GM23338 (cell line): ENCODE measurements at regions not wholly inside any gene's neighbourhood (a gene's known extent, or its start where the extent isn't known, plus 50 kb on each side); places are given as distances from the start of the nearest gene placed in this dataset.

Source experiments
- ATAC-seq: fragments of 200-7000 bp; cut with Tn5 transposase; 3 replicates; pipeline ENCODE4 v1.9.1; 2020
- DNase-seq: peaks from one replicate; pipeline ENCODE4 v3.0.0-alpha.2; 2015; ENCODE audit warnings: low spot score
- H2AFZ ChIP-seq: fragments of 200-600 bp; sonication (generic); 2 replicates; pipeline ENCODE4 v1.8.0; 2016; ENCODE audit warnings: antibody characterized with exemption, mild to moderate bottlenecking, moderate library complexity
- H3F3A ChIP-seq: fragments of 200-600 bp; sonication (generic); replicated peaks from 2 replicates; pipeline ENCODE4 v1.8.0; 2017; ENCODE audit warnings: antibody characterized with exemption, mixed run types, low read depth
- H3K27ac ChIP-seq: fragments of 200-600 bp; sonication (generic); 2 replicates; pipeline ENCODE4 v1.6.1; 2016; ENCODE audit warnings: low read depth
- H3K27me3 ChIP-seq: fragments of 200-600 bp; sonication (generic); 2 replicates; pipeline ENCODE4 v1.8.0; 2016; ENCODE audit warnings: mild to moderate bottlenecking, mixed run types, moderate library complexity; ENCODE audit not compliant: insufficient read depth
- H3K36me3 ChIP-seq: fragments of 200-600 bp; sonication (generic); 2 replicates; pipeline ENCODE4 v1.8.0; 2016; ENCODE audit warnings: mild to moderate bottlenecking; ENCODE audit not compliant: insufficient read depth
- H3K4me1 ChIP-seq: fragments of 200-600 bp; sonication (generic); 2 replicates; pipeline ENCODE4 v1.8.0; 2016; ENCODE audit warnings: mild to moderate bottlenecking, moderate library complexity; ENCODE audit not compliant: insufficient read depth
- H3K4me2 ChIP-seq: fragments of 200-600 bp; sonication (generic); 2 replicates; pipeline ENCODE4 v1.7.1; 2017; ENCODE audit warnings: mixed run types
- H3K4me3 ChIP-seq: fragments of 200-600 bp; sonication (generic); 2 replicates; pipeline ENCODE4 v1.6.1; 2016; ENCODE audit warnings: mixed run types
- H3K79me2 ChIP-seq: fragments of 200-600 bp; sonication (generic); replicated peaks from 2 replicates; pipeline ENCODE4 v1.8.0; 2017; ENCODE audit warnings: mild to moderate bottlenecking; ENCODE audit not compliant: insufficient read depth
- H3K9me2 ChIP-seq: fragments of 200-600 bp; sonication (generic); 2 replicates; pipeline ENCODE4 v1.8.0; 2017; ENCODE audit not compliant: insufficient read depth
- H4K20me1 ChIP-seq: fragments of 200-600 bp; sonication (generic); replicated peaks from 2 replicates; pipeline ENCODE4 v1.8.0; 2017; ENCODE audit warnings: mild to moderate bottlenecking; ENCODE audit not compliant: insufficient read depth
- H3K27ac Mint-ChIP-seq: 2 replicates; pipeline ENCODE4 v1.8.0; 2020; ENCODE audit warnings: inconsistent platforms, mild to moderate bottlenecking, moderate library complexity, mixed read lengths
- H3K27me3 Mint-ChIP-seq: 3 replicates; pipeline ENCODE4 v1.8.0; 2022; ENCODE audit warnings: low read depth, mild to moderate bottlenecking, moderate library complexity, mixed read lengths, inconsistent platforms; ENCODE audit not compliant: insufficient read depth, poor library complexity
- H3K36me3 Mint-ChIP-seq: 3 replicates; pipeline ENCODE4 v1.8.0; 2021; ENCODE audit warnings: low read depth, mild to moderate bottlenecking, inconsistent platforms, moderate library complexity, mixed read lengths
- H3K4me1 Mint-ChIP-seq: 3 replicates; pipeline ENCODE4 v1.8.0; 2020; ENCODE audit warnings: mild to moderate bottlenecking, inconsistent platforms, mixed read lengths
- H3K4me3 Mint-ChIP-seq: 3 replicates; pipeline ENCODE4 v1.8.0; 2021; ENCODE audit warnings: moderate library complexity, mild to moderate bottlenecking, inconsistent platforms, mixed read lengths
- H3K9me3 Mint-ChIP-seq: 3 replicates; pipeline ENCODE4 v1.8.0; 2020; ENCODE audit warnings: moderate library complexity, mild to moderate bottlenecking, inconsistent platforms, mixed read lengths
- CREB1 ChIP-seq: fragments of 250-450 bp; sonication (Bioruptor Pico); IDR thresholded peaks from 2 replicates; pipeline ENCODE4 v1.5.0; 2020; ENCODE audit warnings: low read depth, mild to moderate bottlenecking, moderate library complexity
- ETS1 ChIP-seq: IDR thresholded peaks from 2 replicates; pipeline ENCODE4 v1.6.1; 2016; ENCODE audit warnings: antibody characterized with exemption
- EZH2 ChIP-seq: fragments of 200-600 bp; sonication (generic); IDR thresholded peaks from one replicate; pipeline ENCODE4 v1.8.0; 2017; ENCODE audit warnings: antibody characterized with exemption, mild to moderate bottlenecking, low read depth; ENCODE audit not compliant: unreplicated experiment
- EZH2phosphoT487 ChIP-seq: fragments of 200-600 bp; sonication (generic); IDR thresholded peaks from one replicate; pipeline ENCODE4 v1.8.1; 2018; ENCODE audit warnings: antibody characterized with exemption; ENCODE audit not compliant: unreplicated experiment
- JUNB ChIP-seq: IDR thresholded peaks from one replicate; pipeline ENCODE4 v1.6.1; 2016; ENCODE audit warnings: antibody characterized with exemption; ENCODE audit not compliant: unreplicated experiment
- NANOG ChIP-seq: IDR thresholded peaks from 2 replicates; pipeline ENCODE4 v1.6.1; 2016; ENCODE audit warnings: antibody characterized with exemption, borderline replicate concordance
- POLR2AphosphoS5 ChIP-seq: IDR thresholded peaks from 2 replicates; pipeline ENCODE4 v1.6.1; 2016; ENCODE audit warnings: antibody characterized with exemption, low read depth
- STAT1 ChIP-seq: IDR thresholded peaks from one replicate; pipeline ENCODE4 v1.6.1; 2016; ENCODE audit warnings: antibody characterized with exemption; ENCODE audit not compliant: unreplicated experiment
- ZNF114 ChIP-seq: fragments of 250-450 bp; sonication (Bioruptor Pico); IDR thresholded peaks from 2 replicates; pipeline ENCODE4 v1.5.0; 2020; ENCODE audit warnings: mild to moderate bottlenecking, moderate library complexity
- ZNF331 ChIP-seq: fragments of 250-450 bp; sonication (Bioruptor Pico); IDR thresholded peaks from 2 replicates; pipeline ENCODE4 v1.5.0; 2020; ENCODE audit warnings: low read depth, mild to moderate bottlenecking, moderate library complexity
- TF ChIP-seq, protein P1 (sequence below): IDR thresholded peaks from one replicate; pipeline ENCODE4 v1.6.1; 2018; ENCODE audit warnings: antibody characterized with exemption; ENCODE audit not compliant: unreplicated experiment
- TF ChIP-seq, protein P2 (sequence below), 2 experiments: fragments of 200-600 bp in 1 of 2; sonication (generic) in 1 of 2; conservative IDR thresholded peaks; 2 replicates each; pipeline versions ENCODE4 v1.5.1 to v1.6.1; 2016 to 2017; ENCODE audit warnings: antibody characterized with exemption in 2 of 2, low read depth in 2 of 2, mild to moderate bottlenecking in 2 of 2, moderate library complexity in 1 of 2

DNA sequence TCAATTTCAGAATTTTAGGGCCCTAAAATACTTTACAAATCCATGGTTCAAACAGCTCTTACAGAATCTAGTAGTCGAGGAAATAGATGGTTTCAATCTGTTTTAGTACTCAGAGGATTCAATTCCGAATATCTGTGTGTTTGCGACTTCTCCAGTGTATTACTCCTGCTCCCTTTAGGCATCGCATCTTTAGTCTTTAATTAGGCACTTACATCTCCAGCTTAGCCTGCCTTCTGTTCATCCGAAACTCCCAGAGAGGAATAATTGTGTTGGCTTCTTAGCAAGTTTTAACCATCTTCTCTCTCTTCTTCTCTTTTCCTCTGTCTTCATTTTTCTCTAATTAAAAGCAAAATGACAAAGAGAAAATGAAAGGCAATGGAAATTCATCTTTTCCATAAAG, 1901.3 kb upstream of the TENM3 start (continued):
- TF ChIP-seq, protein P1, sequence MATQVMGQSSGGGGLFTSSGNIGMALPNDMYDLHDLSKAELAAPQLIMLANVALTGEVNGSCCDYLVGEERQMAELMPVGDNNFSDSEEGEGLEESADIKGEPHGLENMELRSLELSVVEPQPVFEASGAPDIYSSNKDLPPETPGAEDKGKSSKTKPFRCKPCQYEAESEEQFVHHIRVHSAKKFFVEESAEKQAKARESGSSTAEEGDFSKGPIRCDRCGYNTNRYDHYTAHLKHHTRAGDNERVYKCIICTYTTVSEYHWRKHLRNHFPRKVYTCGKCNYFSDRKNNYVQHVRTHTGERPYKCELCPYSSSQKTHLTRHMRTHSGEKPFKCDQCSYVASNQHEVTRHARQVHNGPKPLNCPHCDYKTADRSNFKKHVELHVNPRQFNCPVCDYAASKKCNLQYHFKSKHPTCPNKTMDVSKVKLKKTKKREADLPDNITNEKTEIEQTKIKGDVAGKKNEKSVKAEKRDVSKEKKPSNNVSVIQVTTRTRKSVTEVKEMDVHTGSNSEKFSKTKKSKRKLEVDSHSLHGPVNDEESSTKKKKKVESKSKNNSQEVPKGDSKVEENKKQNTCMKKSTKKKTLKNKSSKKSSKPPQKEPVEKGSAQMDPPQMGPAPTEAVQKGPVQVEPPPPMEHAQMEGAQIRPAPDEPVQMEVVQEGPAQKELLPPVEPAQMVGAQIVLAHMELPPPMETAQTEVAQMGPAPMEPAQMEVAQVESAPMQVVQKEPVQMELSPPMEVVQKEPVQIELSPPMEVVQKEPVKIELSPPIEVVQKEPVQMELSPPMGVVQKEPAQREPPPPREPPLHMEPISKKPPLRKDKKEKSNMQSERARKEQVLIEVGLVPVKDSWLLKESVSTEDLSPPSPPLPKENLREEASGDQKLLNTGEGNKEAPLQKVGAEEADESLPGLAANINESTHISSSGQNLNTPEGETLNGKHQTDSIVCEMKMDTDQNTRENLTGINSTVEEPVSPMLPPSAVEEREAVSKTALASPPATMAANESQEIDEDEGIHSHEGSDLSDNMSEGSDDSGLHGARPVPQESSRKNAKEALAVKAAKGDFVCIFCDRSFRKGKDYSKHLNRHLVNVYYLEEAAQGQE: no peak

DNA sequence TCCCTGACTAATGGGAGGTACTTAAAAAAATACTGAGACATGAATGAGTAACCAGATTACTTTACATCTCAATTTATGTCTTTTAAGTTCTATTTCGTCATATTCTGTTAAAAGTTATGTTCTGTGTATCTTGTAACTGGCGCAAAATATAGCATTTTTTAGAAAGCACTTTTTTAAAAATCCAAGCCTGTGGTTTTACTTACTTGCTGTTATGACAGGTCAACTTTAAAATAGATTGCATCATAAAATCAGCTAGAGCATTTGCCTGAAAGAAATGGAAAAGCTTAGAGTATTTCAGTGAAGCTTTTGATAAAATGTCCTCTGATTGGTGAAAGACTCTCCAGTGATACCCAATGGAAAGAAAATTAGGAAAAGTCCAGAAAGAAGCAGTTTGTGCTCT, 1892.3 kb upstream of the TENM3 start:
- H3K27ac Mint-ChIP-seq: no peak overlapping the region
- no peaks in the 10 kb centered on the region for H3K27me3 Mint-ChIP-seq
- Histone ChIP-seq H3K4me2 (no peak overlapping the region), H3F3A (no peaks in the 10 kb centered on the region), H4K20me1 (no peaks in the 10 kb centered on the region), H3K4me3 (no peak overlapping the region), H3K9me2 (no peaks in the 10 kb centered on the region), H3K27me3 (no peaks in the 10 kb centered on the region), H2AFZ (no peak overlapping the region), H3K27ac (no peak overlapping the region), H3K4me1 (no peaks in the 10 kb centered on the region), H3K36me3 (no peaks in the 10 kb centered on the region), H3K79me2 (no peaks in the 10 kb centered on the region)
- no peak overlapping the region for H3K4me3 Mint-ChIP-seq
- TF ChIP-seq ZNF331 (CRISPR knock-in tag) (no peak), NANOG (no peak)
- no peaks in the 10 kb centered on the region for H3K4me1 Mint-ChIP-seq
- H3K36me3 Mint-ChIP-seq: no peaks in the 10 kb centered on the region
- no peaks in the 10 kb centered on the region for H3K9me3 Mint-ChIP-seq
- ATAC-seq: no peak
- DNase-seq: no peak

DNA sequence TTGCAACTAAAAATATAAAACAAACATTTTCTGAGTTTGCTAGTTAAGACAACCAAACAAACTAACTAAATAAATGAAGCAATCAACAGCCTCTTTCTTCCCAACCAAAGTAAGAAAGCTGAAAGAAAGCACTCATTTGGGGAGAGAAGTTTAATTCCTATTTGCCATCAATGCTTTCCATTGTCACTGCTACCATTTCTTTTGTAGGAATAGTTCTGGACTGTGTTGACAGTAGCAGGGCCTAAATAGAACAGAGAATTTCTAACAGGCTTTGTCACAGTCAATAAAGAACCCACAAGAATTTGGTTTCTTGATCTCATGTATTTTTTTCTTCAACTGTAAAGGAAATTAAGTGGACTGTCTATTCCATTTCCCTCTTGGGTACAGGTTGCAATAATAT, 1886.4 kb upstream of the TENM3 start:
- H3K27ac ChIP-seq: no peak overlapping the region
- no peaks in the 10 kb centered on the region for H3K4me1 ChIP-seq
- H3K9me2 ChIP-seq: peaks cover 4% of the 10 kb centered on the region; the same call in 1 of the 2 replicates
- no peaks in the 10 kb centered on the region for H3K36me3 Mint-ChIP-seq
- no peaks in the 10 kb centered on the region for H4K20me1 ChIP-seq
- no peak overlapping the region for H2AFZ ChIP-seq
- no peak for DNase-seq
- H3K9me3 Mint-ChIP-seq: no peaks in the 10 kb centered on the region; the same call in 2 of the 3 replicates
- no peak for ATAC-seq
- H3K27ac Mint-ChIP-seq: no peak overlapping the region
- H3F3A ChIP-seq: no peaks in the 10 kb centered on the region
- no peaks in the 10 kb centered on the region for H3K27me3 ChIP-seq
- no peak overlapping the region for H3K4me3 ChIP-seq
- no peaks in the 10 kb centered on the region for H3K27me3 Mint-ChIP-seq
- H3K79me2 ChIP-seq: no peaks in the 10 kb centered on the region
- no peaks in the 10 kb centered on the region for H3K36me3 ChIP-seq
- no peak overlapping the region for H3K4me3 Mint-ChIP-seq
- no peaks in the 10 kb centered on the region for H3K4me1 Mint-ChIP-seq
- no peak overlapping the region for H3K4me2 ChIP-seq
- TF ChIP-seq POLR2AphosphoS5: no peak
- no peak for TF ChIP-seq NANOG
- TF ChIP-seq, protein P1: no peak
- TF ChIP-seq ZNF114 (CRISPR knock-in tag): no peak
- TF ChIP-seq EZH2phosphoT487: no peak
- TF ChIP-seq CREB1 (CRISPR knock-in tag): no peak
- no peak for TF ChIP-seq ZNF331 (CRISPR knock-in tag)
- no peak for TF ChIP-seq STAT1
- TF ChIP-seq EZH2: no peak
- no peak for TF ChIP-seq JUNB
- no peak for TF ChIP-seq ETS1
- TF ChIP-seq, protein P2, sequence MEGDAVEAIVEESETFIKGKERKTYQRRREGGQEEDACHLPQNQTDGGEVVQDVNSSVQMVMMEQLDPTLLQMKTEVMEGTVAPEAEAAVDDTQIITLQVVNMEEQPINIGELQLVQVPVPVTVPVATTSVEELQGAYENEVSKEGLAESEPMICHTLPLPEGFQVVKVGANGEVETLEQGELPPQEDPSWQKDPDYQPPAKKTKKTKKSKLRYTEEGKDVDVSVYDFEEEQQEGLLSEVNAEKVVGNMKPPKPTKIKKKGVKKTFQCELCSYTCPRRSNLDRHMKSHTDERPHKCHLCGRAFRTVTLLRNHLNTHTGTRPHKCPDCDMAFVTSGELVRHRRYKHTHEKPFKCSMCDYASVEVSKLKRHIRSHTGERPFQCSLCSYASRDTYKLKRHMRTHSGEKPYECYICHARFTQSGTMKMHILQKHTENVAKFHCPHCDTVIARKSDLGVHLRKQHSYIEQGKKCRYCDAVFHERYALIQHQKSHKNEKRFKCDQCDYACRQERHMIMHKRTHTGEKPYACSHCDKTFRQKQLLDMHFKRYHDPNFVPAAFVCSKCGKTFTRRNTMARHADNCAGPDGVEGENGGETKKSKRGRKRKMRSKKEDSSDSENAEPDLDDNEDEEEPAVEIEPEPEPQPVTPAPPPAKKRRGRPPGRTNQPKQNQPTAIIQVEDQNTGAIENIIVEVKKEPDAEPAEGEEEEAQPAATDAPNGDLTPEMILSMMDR (conservative IDR thresholded peaks at IDR 0.05; ENCODE audit: low read depth in 2 of 2): no peak
